ENCODE measurements at regions not wholly inside any gene's neighbourhood (a gene's known extent, or its start where the extent isn't known, plus 50 kb on each side); places are given as distances from the start of the nearest gene placed in this dataset.

GRCh38 chr13:37433086-37433485 lies 165.5 kb downstream of the POSTN start:
- no peak for TF ChIP-seq NFIC (IDR thresholded peaks at IDR 0.05)
- TF ChIP-seq TEAD4 (IDR thresholded peaks at IDR 0.05): no peak
- TF ChIP-seq RAD21 (IDR thresholded peaks at IDR 0.05; ENCODE audit: low read depth): no peak
- TF ChIP-seq REST (IDR thresholded peaks at IDR 0.05; ENCODE audit: low read depth): no peak
- no peak for TF ChIP-seq TAF1 (IDR thresholded peaks at IDR 0.05; ENCODE audit: low read depth)
- no peak for TF ChIP-seq EP300 (IDR thresholded peaks at IDR 0.05; ENCODE audit: borderline replicate concordance)
- TF ChIP-seq YY1 (IDR thresholded peaks at IDR 0.05; ENCODE audit: low read depth): no peak
- TF ChIP-seq EGR1 (IDR thresholded peaks at IDR 0.05): no peak
- TF ChIP-seq CEBPB (IDR thresholded peaks at IDR 0.05): no peak

Measured in Ishikawa (cell line).